Colonic mucosa (tissue), 4 donors: ENCODE measurements at regions not wholly inside any gene's neighbourhood (a gene's known extent, or its start where the extent isn't known, plus 50 kb on each side); places are given as distances from the start of the nearest gene placed in this dataset.

ENCODE experiments used
- DNase-seq: peaks from one replicate; pipeline ENCODE4 v3.0.0-alpha.2; 2020
- H3K27ac ChIP-seq: fragments of 200-600 bp; one replicate; pipeline ENCODE4 v1.8.0; 2021
- H3K27me3 ChIP-seq: fragments of 200-600 bp; one replicate; pipeline ENCODE4 v1.8.0; 2021
- H3K36me3 ChIP-seq: fragments of 200-600 bp; one replicate; pipeline ENCODE4 v1.8.0; 2021
- H3K4me1 ChIP-seq: fragments of 200-600 bp; one replicate; pipeline ENCODE4 v1.8.0; 2021; ENCODE audit warnings: mild to moderate bottlenecking
- H3K4me3 ChIP-seq: fragments of 200-600 bp; one replicate; pipeline ENCODE4 v1.8.0; 2021
- H3K9ac ChIP-seq, 2 donors: one replicate each; pipeline ENCODE4 v1.7.0; 2013; ENCODE audit warnings: control low read depth in 2 of 2, low read depth in 2 of 2, low read length in 2 of 2
- H3K9me3 ChIP-seq: fragments of 200-600 bp; one replicate; pipeline ENCODE4 v1.8.0; 2021
- CTCF ChIP-seq: fragments of 200-600 bp; IDR thresholded peaks from one replicate; pipeline ENCODE4 v1.8.0; 2022; ENCODE audit warnings: antibody characterized with exemption, mild to moderate bottlenecking
- intact Hi-C: fragments of 100-400 bp; cut with DNase I; formaldehyde crosslinking; loops from one replicate; pipeline ENCODE4 v1.14.1; 2022
- donor health status: healthy.
- donor health status: DM: no; HTN: no; CAD: no.
- donor health status: DM: no; HTN: no; CAD: no.

DNA sequence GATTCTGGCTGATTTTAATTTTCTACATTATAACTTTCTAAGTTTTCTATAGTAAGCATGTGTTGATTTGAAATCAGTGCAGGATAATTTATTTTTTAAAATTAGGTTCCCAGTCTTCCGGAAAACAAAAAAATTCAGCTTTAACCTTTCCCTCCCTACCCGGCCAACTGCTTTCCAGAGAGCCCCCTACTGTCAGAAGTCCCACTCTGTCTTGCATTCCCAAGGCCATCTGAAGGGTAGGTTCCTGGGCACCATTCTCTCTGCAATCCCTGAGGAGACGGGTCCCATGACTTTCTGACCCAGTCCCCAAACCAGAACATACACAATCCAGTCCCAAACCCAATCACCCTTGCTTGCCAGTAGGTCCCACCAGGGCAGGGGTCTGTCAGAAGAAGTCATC lies 200.3 kb downstream of the CYLD start:
- no peak overlapping the region for H3K27ac ChIP-seq
- H3K36me3 ChIP-seq: no peaks in the 10 kb centered on the region
- no peaks in the 10 kb centered on the region for H3K27me3 ChIP-seq
- intact Hi-C loops: no loop called here
- no peak overlapping the region for H3K9ac ChIP-seq
- DNase-seq: no peak
- H3K4me3 ChIP-seq: no peak overlapping the region
- no peaks in the 10 kb centered on the region for H3K9me3 ChIP-seq
- TF ChIP-seq CTCF: no peak
- H3K4me1 ChIP-seq: no peaks in the 10 kb centered on the region

GRCh38 chr16:50941681-50942080 lies 199.8 kb downstream of the CYLD start:
- Histone ChIP-seq H3K9me3 (no peaks in the 10 kb centered on the region), H3K27me3 (no peaks in the 10 kb centered on the region), H3K36me3 (no peaks in the 10 kb centered on the region), H3K4me3 (no peak overlapping the region), H3K9ac (no peak overlapping the region), H3K4me1 (no peaks in the 10 kb centered on the region), H3K27ac (no peak overlapping the region)
- DNase-seq: no peak
- TF ChIP-seq CTCF: no peak
- intact Hi-C loops: no loop called here

DNA sequence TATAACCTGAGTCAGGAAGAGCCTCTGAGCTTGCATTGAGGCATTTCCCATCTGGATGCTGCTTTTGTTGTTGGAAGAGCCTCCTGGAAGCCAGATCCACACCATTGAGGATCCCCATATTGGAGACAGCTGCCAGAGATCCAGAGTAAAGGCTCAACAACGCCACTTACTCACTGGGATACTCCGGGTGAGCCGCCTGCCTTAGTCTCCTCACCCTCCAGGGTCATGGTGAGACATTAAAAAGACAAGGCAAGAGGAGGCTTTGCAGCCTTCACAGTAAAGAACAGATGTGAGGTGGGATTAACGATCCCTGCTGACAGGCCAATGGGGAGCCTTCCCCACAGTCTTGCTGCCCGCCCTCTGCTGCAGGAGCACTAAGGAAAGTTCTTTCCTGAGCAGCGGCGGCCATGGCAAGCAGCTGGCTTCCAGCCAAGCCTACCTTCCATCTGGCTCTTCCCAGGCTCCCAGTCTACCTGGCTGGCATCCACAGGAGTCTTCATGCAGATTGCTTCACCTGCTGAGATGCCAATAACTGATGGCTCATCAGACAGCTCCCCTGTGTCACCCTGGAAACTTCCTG lies 198.5 kb downstream of the CYLD start:
- Histone ChIP-seq H3K4me1 (no peaks in the 10 kb centered on the region), H3K9me3 (no peaks in the 10 kb centered on the region), H3K27ac (no peak overlapping the region), H3K27me3 (no peaks in the 10 kb centered on the region), H3K36me3 (no peaks in the 10 kb centered on the region), H3K9ac (no peak overlapping the region), H3K4me3 (no peak overlapping the region)
- intact Hi-C loops: no loop called here
- no peak for TF ChIP-seq CTCF
- DNase-seq: no peak

DNA sequence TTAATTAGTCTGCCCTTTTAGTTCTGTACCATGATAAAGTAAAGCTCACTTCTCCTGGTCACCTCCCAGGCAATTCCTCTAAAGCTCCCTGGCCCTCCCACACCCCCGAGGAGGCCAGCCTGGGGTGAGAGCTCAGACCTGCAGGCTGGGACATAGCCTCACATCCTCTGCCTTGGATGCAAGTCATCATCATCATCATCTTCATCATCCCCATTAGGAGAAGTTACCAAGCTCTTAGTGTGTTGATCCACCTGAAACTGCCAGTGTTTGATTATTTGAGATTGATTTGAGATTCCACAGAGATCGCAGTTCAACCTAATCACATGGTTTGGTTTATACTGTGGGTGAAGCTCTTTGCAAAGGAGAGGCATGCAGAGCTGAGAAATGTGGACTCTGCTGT lies 197.5 kb downstream of the CYLD start:
- no peaks in the 10 kb centered on the region for H3K27me3 ChIP-seq
- no peak overlapping the region for H3K27ac ChIP-seq
- TF ChIP-seq CTCF: no peak
- intact Hi-C loops: no loop called here
- H3K4me1 ChIP-seq: no peaks in the 10 kb centered on the region
- H3K36me3 ChIP-seq: no peaks in the 10 kb centered on the region
- no peak overlapping the region for H3K9ac ChIP-seq
- no peak overlapping the region for H3K4me3 ChIP-seq
- H3K9me3 ChIP-seq: no peaks in the 10 kb centered on the region
- DNase-seq: no peak

- DNase-seq: no peak
- Histone ChIP-seq H3K4me3 (no peak overlapping the region), H3K27ac (no peak overlapping the region), H3K9me3 (no peaks in the 10 kb centered on the region), H3K36me3 (no peaks in the 10 kb centered on the region), H3K4me1 (no peaks in the 10 kb centered on the region), H3K9ac (no peak overlapping the region), H3K27me3 (no peaks in the 10 kb centered on the region)
- intact Hi-C loops: no loop called here
- no peak for TF ChIP-seq CTCF
These were observed 197.0 kb downstream of the CYLD start for GRCh38 chr16:50938932-50939331.

DNA sequence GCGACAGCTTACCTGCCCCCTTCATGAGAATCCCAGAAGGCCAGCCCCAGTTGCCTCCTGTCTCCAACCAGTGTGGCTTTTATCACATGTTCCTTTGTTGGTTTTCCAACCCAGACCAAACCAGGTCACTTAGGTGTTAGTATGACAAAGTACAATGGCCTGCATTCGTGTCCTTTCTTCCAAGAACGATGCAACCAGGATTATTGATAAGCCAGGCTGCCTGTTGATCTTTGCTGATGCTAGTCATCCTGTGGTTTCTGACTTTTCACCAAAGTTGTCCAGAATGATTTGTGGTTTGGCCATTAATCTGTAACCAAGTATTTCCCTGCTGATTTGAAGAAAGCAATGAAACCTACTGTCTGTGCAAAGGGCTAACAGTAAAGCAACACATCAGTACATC lies 191.4 kb downstream of the CYLD start:
- no peaks in the 10 kb centered on the region for H3K27me3 ChIP-seq
- no peaks in the 10 kb centered on the region for H3K4me1 ChIP-seq
- no peak overlapping the region for H3K27ac ChIP-seq
- intact Hi-C loops: no loop called here
- H3K36me3 ChIP-seq: no peaks in the 10 kb centered on the region
- no peak overlapping the region for H3K4me3 ChIP-seq
- no peak for DNase-seq
- H3K9me3 ChIP-seq: no peaks in the 10 kb centered on the region
- no peak overlapping the region for H3K9ac ChIP-seq
- TF ChIP-seq CTCF: no peak
